OCI-LY3 (cell line): ENCODE measurements at regions not wholly inside any gene's neighbourhood (a gene's known extent, or its start where the extent isn't known, plus 50 kb on each side); places are given as distances from the start of the nearest gene placed in this dataset.

Experiments used
- H2AFZ ChIP-seq: fragments of 200-600, 300-600 bp; shearing (Covaris generic); 2 replicates; pipeline ENCODE4 v1.6.0; 2014; ENCODE audit warnings: antibody characterized with exemption, low read depth, low read length
- H3K27ac ChIP-seq: fragments of 200-600, 300-600 bp; sonication (generic); 2 replicates; pipeline ENCODE4 v1.5.1; 2014; ENCODE audit warnings: mild to moderate bottlenecking, low read length, moderate library complexity, mixed read lengths
- H3K27me3 ChIP-seq: fragments of 200-600, 300-600 bp; sonication (generic); 2 replicates; pipeline ENCODE4 v1.6.1; 2014; ENCODE audit warnings: low read depth, low read length, mixed read lengths
- H3K36me3 ChIP-seq: fragments of 200-600, 300-600 bp; sonication (generic); replicated peaks from 2 replicates; pipeline ENCODE3; 2014; ENCODE audit warnings: low read depth, low read length, mixed read lengths
- H3K4me1 ChIP-seq: fragments of 300-600, 200-600 bp; sonication (generic); 2 replicates; pipeline ENCODE4 v1.6.1; 2014; ENCODE audit warnings: low read length, mixed read lengths
- H3K4me2 ChIP-seq: fragments of 200-600, 300-600 bp; sonication (generic); 2 replicates; pipeline ENCODE4 v1.6.1; 2014; ENCODE audit warnings: low read length, mixed read lengths
- H3K4me3 ChIP-seq: fragments of 300-600, 200-600 bp; sonication (generic); 2 replicates; pipeline ENCODE4 v1.5.1; 2014; ENCODE audit warnings: antibody characterized with exemption, mild to moderate bottlenecking, low read length, moderate library complexity
- H3K79me2 ChIP-seq: fragments of 300-600, 200-600 bp; shearing (Covaris generic); 2 replicates; pipeline ENCODE4 v1.6.1; 2014; ENCODE audit warnings: mild to moderate bottlenecking, low read length, mixed read lengths
- H3K9ac ChIP-seq: fragments of 300-600, 200-600 bp; shearing (Covaris generic); 2 replicates; pipeline ENCODE4 v1.6.0; 2014; ENCODE audit warnings: mild to moderate bottlenecking, low read length, moderate library complexity
- H3K9me3 ChIP-seq: fragments of 200-600, 300-600 bp; shearing (Covaris generic); 2 replicates; pipeline ENCODE4 v1.6.1; 2014; ENCODE audit warnings: low read length, mixed read lengths; ENCODE audit not compliant: insufficient read depth
- H4K20me1 ChIP-seq: fragments of 200-600, 300-600 bp; sonication (generic); 2 replicates; pipeline ENCODE4 v1.6.1; 2016; ENCODE audit warnings: low read length, mixed read lengths; ENCODE audit not compliant: insufficient read depth
- CTCF ChIP-seq: fragments of 200-600, 300-600 bp; sonication (generic); IDR thresholded peaks from 2 replicates; pipeline ENCODE4 v1.5.1; 2014; ENCODE audit warnings: antibody characterized with exemption, low read length, low read depth
- EZH2phosphoT487 ChIP-seq: fragments of 200-600 bp; shearing (Covaris generic); IDR thresholded peaks from 2 replicates; pipeline ENCODE4 v1.6.1; 2018; ENCODE audit warnings: antibody characterized with exemption, mixed run types, low read depth

- no peaks in the 10 kb centered on the region for H3K9me3 ChIP-seq
- TF ChIP-seq EZH2phosphoT487, result no peak
- no peak for TF ChIP-seq CTCF
- no peaks in the 10 kb centered on the region for H4K20me1 ChIP-seq
- H3K9ac ChIP-seq, result no peak overlapping the region
- H2AFZ ChIP-seq, result no peak overlapping the region
- H3K27ac ChIP-seq, result no peak overlapping the region
- no peak overlapping the region for H3K4me2 ChIP-seq
- H3K27me3 ChIP-seq, result peaks cover 12% of the 10 kb centered on the region; the same call in 1 of the 2 replicates
- no peak overlapping the region for H3K4me3 ChIP-seq
- H3K4me1 ChIP-seq, result no peaks in the 10 kb centered on the region
- no peaks in the 10 kb centered on the region for H3K36me3 ChIP-seq
- H3K79me2 ChIP-seq, result no peaks in the 10 kb centered on the region
Observed at GRCh38 chr9:1383899-1384455, 333.8 kb downstream of the DMRT2 start.

GRCh38 chr9:1384816-1385215 lies 334.7 kb downstream of the DMRT2 start:
- Histone ChIP-seq H2AFZ (no peak overlapping the region), H3K9ac (no peak overlapping the region), H3K9me3 (no peaks in the 10 kb centered on the region), H3K4me3 (no peak overlapping the region), H3K4me1 (no peaks in the 10 kb centered on the region), H3K4me2 (no peak overlapping the region), H3K79me2 (no peaks in the 10 kb centered on the region), H3K27me3 (peaks cover 12% of the 10 kb centered on the region; the same call in 1 of the 2 replicates), H3K36me3 (no peaks in the 10 kb centered on the region), H4K20me1 (no peaks in the 10 kb centered on the region), H3K27ac (no peak overlapping the region)
- TF ChIP-seq EZH2phosphoT487, result no peak
- no peak for TF ChIP-seq CTCF

GRCh38 chr9:1386420-1386819 lies 336.3 kb downstream of the DMRT2 start:
- no peaks in the 10 kb centered on the region for H3K36me3 ChIP-seq
- H3K27ac ChIP-seq, result no peak overlapping the region
- H3K4me2 ChIP-seq, result no peak overlapping the region
- H2AFZ ChIP-seq, result no peak overlapping the region
- no peaks in the 10 kb centered on the region for H3K9me3 ChIP-seq
- H3K27me3 ChIP-seq, result peaks cover 12% of the 10 kb centered on the region; the same call in 1 of the 2 replicates
- H3K79me2 ChIP-seq, result no peaks in the 10 kb centered on the region
- no peaks in the 10 kb centered on the region for H3K4me1 ChIP-seq
- no peak overlapping the region for H3K9ac ChIP-seq
- no peaks in the 10 kb centered on the region for H4K20me1 ChIP-seq
- TF ChIP-seq EZH2phosphoT487, result no peak
- TF ChIP-seq CTCF, result no peak
- no peak overlapping the region for H3K4me3 ChIP-seq

- H4K20me1 ChIP-seq, result no peaks in the 10 kb centered on the region
- TF ChIP-seq EZH2phosphoT487, result no peak
- TF ChIP-seq CTCF, result no peak
- H2AFZ ChIP-seq, result no peak overlapping the region
- H3K36me3 ChIP-seq, result no peaks in the 10 kb centered on the region
- no peaks in the 10 kb centered on the region for H3K9me3 ChIP-seq
- no peak overlapping the region for H3K9ac ChIP-seq
- H3K27ac ChIP-seq, result no peak overlapping the region
- H3K27me3 ChIP-seq, result peaks cover 7% of the 10 kb centered on the region; the same call in 1 of the 2 replicates
- no peaks in the 10 kb centered on the region for H3K79me2 ChIP-seq
- H3K4me1 ChIP-seq, result no peaks in the 10 kb centered on the region
- no peak overlapping the region for H3K4me3 ChIP-seq
- no peak overlapping the region for H3K4me2 ChIP-seq
Observed at GRCh38 chr9:1388216-1388615, 338.1 kb downstream of the DMRT2 start.
